ENCODE measurements at regions not wholly inside any gene's neighbourhood (a gene's known extent, or its start where the extent isn't known, plus 50 kb on each side); places are given as distances from the start of the nearest gene placed in this dataset.
"Not testable (repeated sequence)": the region's sequence is repeated elsewhere in the genome, so short reads cannot be mapped to it uniquely, and the experiment has no call there.

DNA sequence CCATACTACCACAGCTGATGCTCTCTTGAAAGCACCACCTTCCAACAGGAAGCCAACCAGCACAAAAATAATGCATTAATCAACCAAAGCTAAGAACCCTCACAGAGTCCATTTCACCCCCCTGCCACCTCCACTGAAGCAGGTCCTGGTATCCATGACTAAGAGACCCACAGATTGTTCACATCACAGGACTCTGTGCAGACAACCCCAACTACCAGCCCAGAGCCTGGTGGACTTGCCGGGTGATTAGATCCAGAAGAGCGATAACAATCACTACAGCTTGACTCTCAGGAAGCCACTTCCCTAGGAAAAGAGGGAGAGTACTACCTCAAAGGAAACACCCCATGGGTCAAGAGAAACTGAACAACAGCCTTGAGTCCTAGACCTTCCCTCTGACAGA lies 528.1 kb downstream of the KIF20B start:
- intact Hi-C loops (cut with DNase I), result no loop called here
- TF ChIP-seq, protein P1, sequence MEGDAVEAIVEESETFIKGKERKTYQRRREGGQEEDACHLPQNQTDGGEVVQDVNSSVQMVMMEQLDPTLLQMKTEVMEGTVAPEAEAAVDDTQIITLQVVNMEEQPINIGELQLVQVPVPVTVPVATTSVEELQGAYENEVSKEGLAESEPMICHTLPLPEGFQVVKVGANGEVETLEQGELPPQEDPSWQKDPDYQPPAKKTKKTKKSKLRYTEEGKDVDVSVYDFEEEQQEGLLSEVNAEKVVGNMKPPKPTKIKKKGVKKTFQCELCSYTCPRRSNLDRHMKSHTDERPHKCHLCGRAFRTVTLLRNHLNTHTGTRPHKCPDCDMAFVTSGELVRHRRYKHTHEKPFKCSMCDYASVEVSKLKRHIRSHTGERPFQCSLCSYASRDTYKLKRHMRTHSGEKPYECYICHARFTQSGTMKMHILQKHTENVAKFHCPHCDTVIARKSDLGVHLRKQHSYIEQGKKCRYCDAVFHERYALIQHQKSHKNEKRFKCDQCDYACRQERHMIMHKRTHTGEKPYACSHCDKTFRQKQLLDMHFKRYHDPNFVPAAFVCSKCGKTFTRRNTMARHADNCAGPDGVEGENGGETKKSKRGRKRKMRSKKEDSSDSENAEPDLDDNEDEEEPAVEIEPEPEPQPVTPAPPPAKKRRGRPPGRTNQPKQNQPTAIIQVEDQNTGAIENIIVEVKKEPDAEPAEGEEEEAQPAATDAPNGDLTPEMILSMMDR (IDR thresholded peaks at IDR 0.05), result no peak
- TF ChIP-seq POLR2A (IDR thresholded peaks at IDR 0.05), result no peak
- DNase-seq (no peak), ATAC-seq (no peak)
- WGBS (ENCODE audit: insufficient coverage, low coverage, low lambda C conversion rate, missing lambda C conversion rate), result 80% methylated on average over 1 of the region's 2 CpGs
- H3K36me3 ChIP-seq, result no peaks in the 10 kb centered on the region
- H3K4me3 ChIP-seq, result no peak overlapping the region
- H3K4me1 ChIP-seq, result no peaks in the 10 kb centered on the region
- H3K27ac ChIP-seq, result no peak overlapping the region
- no peaks in the 10 kb centered on the region for H3K27me3 ChIP-seq
- H3K9me3 ChIP-seq, result no peaks in the 10 kb centered on the region

GRCh38 chr10:90233805-90234204 lies 532.4 kb downstream of the KIF20B start:
- H3K4me3 ChIP-seq; H3K9me3 ChIP-seq; intact Hi-C loops (cut with DNase I); H3K36me3 ChIP-seq; DNase-seq; H3K27me3 ChIP-seq; H3K27ac ChIP-seq; ATAC-seq; H3K4me1 ChIP-seq: not testable (repeated sequence)
- WGBS (ENCODE audit: insufficient coverage, low coverage, low lambda C conversion rate, missing lambda C conversion rate), result 36% methylated on average over 1 of the region's 1 CpG

GRCh38 chr10:90245623-90246022 lies 544.2 kb downstream of the KIF20B start:
- no peak for TF ChIP-seq POLR2A (IDR thresholded peaks at IDR 0.05)
- TF ChIP-seq, protein P1 (IDR thresholded peaks at IDR 0.05), result no peak
- Histone ChIP-seq H3K9me3 (no peaks in the 10 kb centered on the region), H3K4me3 (no peak overlapping the region), H3K27ac (no peak overlapping the region), H3K36me3 (no peaks in the 10 kb centered on the region), H3K4me1 (no peaks in the 10 kb centered on the region), H3K27me3 (no peaks in the 10 kb centered on the region)
- intact Hi-C loops (cut with DNase I), result no loop called here
- ATAC-seq (no peak), DNase-seq (no peak)
- WGBS (ENCODE audit: insufficient coverage, low coverage, low lambda C conversion rate, missing lambda C conversion rate), result 23% methylated on average over 2 of the region's 2 CpGs

- H3K9me3 ChIP-seq; H3K36me3 ChIP-seq; ATAC-seq; H3K27ac ChIP-seq; H3K4me1 ChIP-seq; H3K4me3 ChIP-seq; H3K27me3 ChIP-seq; DNase-seq; intact Hi-C loops (cut with DNase I): not testable (repeated sequence)
- WGBS (ENCODE audit: insufficient coverage, low coverage, low lambda C conversion rate, missing lambda C conversion rate), result 40% methylated on average over 2 of the region's 16 CpGs
Observed at GRCh38 chr10:90250784-90251183, 549.4 kb downstream of the KIF20B start.

DNA sequence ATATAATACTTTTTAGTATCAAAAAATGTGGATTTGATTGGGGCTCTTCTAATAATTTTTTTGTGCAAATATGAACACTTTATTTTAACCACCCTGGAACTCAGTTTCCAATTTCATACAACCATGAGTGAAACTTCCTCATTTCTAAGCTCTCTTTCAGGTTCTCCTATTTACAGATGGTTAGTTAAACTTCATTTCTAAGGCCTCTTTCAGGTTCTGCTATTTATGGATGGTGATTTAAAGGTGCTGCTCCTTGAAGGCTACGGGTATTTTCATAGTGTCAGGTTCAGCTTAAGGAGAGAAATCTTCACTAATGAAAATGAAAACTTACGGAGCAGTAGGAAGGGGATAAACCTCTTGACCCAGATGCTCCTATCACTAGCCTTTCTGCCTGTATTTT lies 568.3 kb downstream of the KIF20B start:
- intact Hi-C loops (cut with DNase I), result no loop called here

More for the DNA sequence above, 568.3 kb downstream of the KIF20B start:
- no peaks in the 10 kb centered on the region for H3K4me1 ChIP-seq
- no peaks in the 10 kb centered on the region for H3K27me3 ChIP-seq
- H3K9me3 ChIP-seq, result no peaks in the 10 kb centered on the region
- no peak for TF ChIP-seq POLR2A (IDR thresholded peaks at IDR 0.05)
- TF ChIP-seq, protein P1 (IDR thresholded peaks at IDR 0.05), result no peak
- no peaks in the 10 kb centered on the region for H3K36me3 ChIP-seq
- no peak overlapping the region for H3K27ac ChIP-seq
- H3K4me3 ChIP-seq, result no peak overlapping the region
- WGBS (ENCODE audit: insufficient coverage, low coverage, low lambda C conversion rate, missing lambda C conversion rate), result 53% methylated on average over 2 of the region's 2 CpGs
- DNase-seq (no peak), ATAC-seq (no peak)
